SK-N-SH treated with all-trans-retinoic acid at 6 μM for 48 hours (cell line): ENCODE measurements at regions not wholly inside any gene's neighbourhood (a gene's known extent, or its start where the extent isn't known, plus 50 kb on each side); places are given as distances from the start of the nearest gene placed in this dataset.

Experiments
- ATAC-seq: fragments of 200-7000 bp; cut with Tn5 transposase; 3 replicates; pipeline ENCODE4 v1.9.1; 2020; ENCODE audit warnings: mild to moderate bottlenecking, moderate library complexity
- ARNTL ChIP-seq: fragments of 450-650 bp; formaldehyde crosslinking; IDR thresholded peaks from 2 replicates; pipeline ENCODE4 v1.5.0; 2020; ENCODE audit warnings: low read depth, mild to moderate bottlenecking, moderate library complexity, borderline replicate concordance
- BACH2 ChIP-seq: fragments of 250-450 bp; sonication (Bioruptor Pico); IDR thresholded peaks from 2 replicates; pipeline ENCODE4 v1.9.0; 2021; ENCODE audit warnings: mild to moderate bottlenecking, borderline replicate concordance
- CREB5 ChIP-seq: fragments of 250-450 bp; sonication (Bioruptor Pico); IDR thresholded peaks from 2 replicates; pipeline ENCODE4 v1.5.1; 2020; ENCODE audit warnings: low read depth, mild to moderate bottlenecking, moderate library complexity
- CSRNP3 ChIP-seq: fragments of 250-450 bp; sonication (Bioruptor Pico); IDR thresholded peaks from 2 replicates; pipeline ENCODE4 v1.5.1; 2021; ENCODE audit warnings: mild to moderate bottlenecking, moderate library complexity
- OSR1 ChIP-seq: fragments of 250-450 bp; sonication (Bioruptor Pico); IDR thresholded peaks from 2 replicates; pipeline ENCODE4 v1.8.0; 2022; ENCODE audit warnings: moderate library complexity, mild to moderate bottlenecking, inconsistent platforms
- PATZ1 ChIP-seq: fragments of 250-450 bp; sonication (Bioruptor Pico); IDR thresholded peaks from 2 replicates; pipeline ENCODE4 v1.8.0; 2020; ENCODE audit warnings: mild to moderate bottlenecking, moderate library complexity, borderline replicate concordance
- PPARA ChIP-seq: fragments of 250-450 bp; sonication (Bioruptor Pico); IDR thresholded peaks from 2 replicates; pipeline ENCODE4 v1.5.0; 2020; ENCODE audit warnings: mild to moderate bottlenecking, borderline replicate concordance
- RARB ChIP-seq: fragments of 250-450 bp; sonication (Bioruptor Pico); IDR thresholded peaks from 2 replicates; pipeline ENCODE4 v1.8.0; 2021; ENCODE audit warnings: mild to moderate bottlenecking, moderate library complexity
- SNAI2 ChIP-seq: fragments of 250-450 bp; sonication (Bioruptor Pico); IDR thresholded peaks from 2 replicates; pipeline ENCODE4 v1.5.0; 2020; ENCODE audit warnings: mild to moderate bottlenecking, moderate library complexity
- TOX ChIP-seq: fragments of 250-450 bp; sonication (Bioruptor Pico); IDR thresholded peaks from 2 replicates; pipeline ENCODE4 v1.8.0; 2021; ENCODE audit warnings: mild to moderate bottlenecking, moderate library complexity, borderline replicate concordance
- TSHZ2 ChIP-seq: fragments of 250-450 bp; sonication (Bioruptor Pico); IDR thresholded peaks from 2 replicates; pipeline ENCODE4 v1.5.0; 2020; ENCODE audit warnings: mild to moderate bottlenecking, moderate library complexity
- ZC3H10 ChIP-seq: fragments of 250-450 bp; sonication (Bioruptor Pico); IDR thresholded peaks from 2 replicates; pipeline ENCODE4 v1.5.1; 2021; ENCODE audit warnings: mild to moderate bottlenecking, moderate library complexity
- ZFP3 ChIP-seq: fragments of 250-450 bp; sonication (Bioruptor Pico); IDR thresholded peaks from 2 replicates; pipeline ENCODE4 v1.5.0; 2020; ENCODE audit warnings: mild to moderate bottlenecking, moderate library complexity
- ZNF565 ChIP-seq: fragments of 450-650 bp; formaldehyde crosslinking; conservative IDR thresholded peaks from 2 replicates; pipeline ENCODE4 v1.5.0; 2020; ENCODE audit warnings: low read depth, mild to moderate bottlenecking, moderate library complexity
- ZNF8 ChIP-seq: fragments of 450-650 bp; formaldehyde crosslinking; IDR thresholded peaks from 2 replicates; pipeline ENCODE4 v1.5.0; 2020; ENCODE audit warnings: mild to moderate bottlenecking, moderate library complexity

- TF ChIP-seq RARB (no peak), OSR1 (no peak), ZC3H10 (CRISPR knock-in tag) (no peak), PATZ1 (CRISPR knock-in tag) (no peak)
- no peak for ATAC-seq
Measured at GRCh38 chr1:43083375-43083891, 88.7 kb downstream of the EBNA1BP2 start.

GRCh38 chr1:43082740-43083139 is 89.3 kb downstream of the EBNA1BP2 start:
- no peak for ATAC-seq
- no peak for TF ChIP-seq ZNF565

- ATAC-seq = no peak
Measured at GRCh38 chr1:43077273-43077672, 94.8 kb downstream of the EBNA1BP2 start.

More at GRCh38 chr1:43077273-43077672, 94.8 kb downstream of the EBNA1BP2 start:
- TF ChIP-seq BACH2 (CRISPR knock-in tag) = no peak
- no peak for TF ChIP-seq ZNF8 (CRISPR knock-in tag)
- TF ChIP-seq CREB5 = no peak
- TF ChIP-seq OSR1 = no peak
- no peak for TF ChIP-seq ZFP3 (CRISPR knock-in tag)
- no peak for TF ChIP-seq ARNTL (CRISPR knock-in tag)
- no peak for TF ChIP-seq TOX (CRISPR knock-in tag)
- no peak for TF ChIP-seq TSHZ2 (CRISPR knock-in tag)
- no peak for TF ChIP-seq CSRNP3 (CRISPR knock-in tag)
- TF ChIP-seq RARB = no peak
- no peak for TF ChIP-seq PATZ1 (CRISPR knock-in tag)
- no peak for TF ChIP-seq PPARA (CRISPR knock-in tag)
- no peak for TF ChIP-seq ZNF565
- TF ChIP-seq SNAI2 = no peak
- TF ChIP-seq, all 23 proteins: peak for 0
